Endothelial cell (in vitro differentiated cells): ENCODE measurements at regions not wholly inside any gene's neighbourhood (a gene's known extent, or its start where the extent isn't known, plus 50 kb on each side); places are given as distances from the start of the nearest gene placed in this dataset.

Experiments
- DNase-seq: peaks from one replicate; pipeline ENCODE4 v3.0.0; 2021; ENCODE audit warnings: low spot score
- H3K27ac Mint-ChIP-seq: one replicate; pipeline ENCODE4 v1.8.0; 2021; ENCODE audit warnings: mixed read lengths, inconsistent platforms; ENCODE audit not compliant: unreplicated experiment
- H3K27me3 Mint-ChIP-seq: one replicate; pipeline ENCODE4 v1.8.0; 2021; ENCODE audit warnings: mild to moderate bottlenecking, moderate library complexity, mixed read lengths, inconsistent platforms; ENCODE audit not compliant: unreplicated experiment
- H3K36me3 Mint-ChIP-seq: one replicate; pipeline ENCODE4 v1.8.0; 2021; ENCODE audit warnings: mild to moderate bottlenecking, low read depth, mixed read lengths, inconsistent platforms; ENCODE audit not compliant: unreplicated experiment
- H3K4me1 Mint-ChIP-seq: one replicate; pipeline ENCODE4 v1.8.0; 2021; ENCODE audit warnings: mild to moderate bottlenecking, mixed read lengths, inconsistent platforms; ENCODE audit not compliant: unreplicated experiment
- H3K4me3 Mint-ChIP-seq: one replicate; pipeline ENCODE4 v1.8.0; 2021; ENCODE audit warnings: mild to moderate bottlenecking, mixed read lengths, inconsistent platforms; ENCODE audit not compliant: unreplicated experiment
- H3K9me3 Mint-ChIP-seq: one replicate; pipeline ENCODE4 v1.8.0; 2021; ENCODE audit warnings: mixed read lengths, inconsistent platforms; ENCODE audit not compliant: unreplicated experiment
- CTCF ChIP-seq: fragments of 200-600 bp; sonication (generic); IDR thresholded peaks from one replicate; pipeline ENCODE4 v1.5.0; 2021; ENCODE audit warnings: antibody characterized with exemption; ENCODE audit not compliant: unreplicated experiment

DNA sequence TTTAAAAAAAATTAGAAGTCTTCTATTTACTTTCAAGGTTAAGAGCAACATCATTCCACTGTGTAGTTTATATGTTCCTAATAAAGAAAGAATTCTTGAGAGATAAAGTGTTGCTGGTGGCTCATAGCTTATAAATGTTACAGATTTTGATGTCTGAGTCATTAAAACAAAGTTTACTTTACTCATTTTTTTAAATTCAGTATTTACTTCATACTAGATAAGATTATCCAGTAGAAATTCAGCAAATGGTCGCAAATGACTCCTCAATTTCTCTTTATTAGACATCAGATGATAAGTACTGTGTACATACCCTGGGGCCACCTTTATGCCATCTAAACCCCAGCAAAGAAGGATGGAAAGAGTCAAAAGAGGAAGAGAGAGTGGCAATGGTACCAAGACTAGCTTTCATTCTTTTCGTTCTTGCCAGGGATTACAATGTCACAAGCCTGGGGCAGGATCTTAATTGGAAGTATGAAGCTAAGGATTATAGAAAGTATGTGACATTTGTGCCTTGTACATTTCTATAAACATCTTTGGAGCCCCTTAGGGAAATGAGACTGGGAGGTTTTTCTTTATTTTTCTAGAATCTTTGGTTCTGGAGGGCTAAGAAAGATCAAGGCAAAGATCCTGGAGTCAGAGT lies 206.1 kb downstream of the CHRM2 start:
- no peak for DNase-seq
- Mint-ChIP-seq H3K36me3 (no peaks in the 10 kb centered on the region), H3K4me1 (peaks cover 13% of the 10 kb centered on the region), H3K9me3 (no peaks in the 10 kb centered on the region), H3K27ac (no peak overlapping the region), H3K27me3 (no peaks in the 10 kb centered on the region), H3K4me3 (no peak overlapping the region)
- no peak for TF ChIP-seq CTCF

DNA sequence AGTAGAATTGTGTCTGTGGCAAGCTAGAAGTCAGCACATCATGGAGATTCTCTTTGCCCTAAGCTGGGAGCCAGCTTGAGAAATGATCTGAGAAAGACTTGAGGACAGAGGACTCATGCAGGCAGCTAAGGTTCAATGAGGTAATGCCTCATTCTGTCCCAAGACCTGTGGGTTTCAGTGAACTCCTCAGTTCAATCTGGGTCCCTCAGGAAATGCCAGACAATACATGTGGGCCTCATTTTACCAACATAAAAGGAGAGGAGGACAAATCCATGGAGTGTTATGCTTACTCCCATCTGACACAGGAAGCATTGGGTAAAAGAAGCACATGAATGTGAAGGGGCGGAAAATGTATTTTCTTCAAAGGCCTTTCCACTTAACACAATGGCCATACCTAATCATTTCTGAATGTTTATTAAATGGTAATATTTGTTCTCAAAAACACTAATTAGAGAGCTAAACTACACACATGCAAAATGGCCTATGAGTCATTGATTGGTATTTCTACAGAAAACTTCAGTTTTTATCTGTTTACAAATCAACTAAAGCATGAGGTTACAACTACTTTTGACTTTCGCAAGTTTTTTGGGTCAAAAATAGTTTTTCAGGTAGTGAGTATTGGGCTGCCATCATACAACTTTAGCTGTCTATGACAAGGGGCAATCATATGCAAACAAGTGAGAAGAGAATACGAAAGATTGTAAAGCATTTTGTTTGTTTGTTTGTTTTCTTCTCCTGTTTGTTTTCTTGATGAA lies 205.3 kb downstream of the CHRM2 start:
- H3K4me3 Mint-ChIP-seq, result no peak overlapping the region
- no peak overlapping the region for H3K27ac Mint-ChIP-seq

More for the DNA sequence above, 205.3 kb downstream of the CHRM2 start:
- no peaks in the 10 kb centered on the region for H3K36me3 Mint-ChIP-seq
- no peak for TF ChIP-seq CTCF
- no peaks in the 10 kb centered on the region for H3K9me3 Mint-ChIP-seq
- H3K27me3 Mint-ChIP-seq, result no peaks in the 10 kb centered on the region
- DNase-seq, result no peak
- H3K4me1 Mint-ChIP-seq, result peaks cover 13% of the 10 kb centered on the region
